OCI-LY7 (cell line): ENCODE measurements at regions not wholly inside any gene's neighbourhood (a gene's known extent, or its start where the extent isn't known, plus 50 kb on each side); places are given as distances from the start of the nearest gene placed in this dataset.

ENCODE experiments used
- BruUV-seq: library from RNA; stranded (reverse); fragments of 400-500 nt; replicated peaks from 2 replicates; lab custom pipeline; 2021; lab: Mats Ljungman, UMichigan
- CTCF ChIA-PET: fragments of 300-600 bp; sonication (Branson Sonifier 250); formaldehyde crosslinking; loops from one replicate; lab custom pipeline; 2022; ENCODE audit warnings: antibody characterized with exemption; ENCODE audit not compliant: unreplicated experiment; lab: Charles Lee
- POLR2A ChIA-PET: fragments of 300-600 bp; sonication (Branson Sonifier 250); formaldehyde crosslinking; loops from one replicate; lab custom pipeline; 2022; ENCODE audit warnings: antibody characterized with exemption; lab: Charles Lee
- DNase-seq: peaks from one replicate; pipeline ENCODE4 v3.0.0-alpha.2; 2015; ENCODE audit warnings: low spot score
- H2AFZ ChIP-seq: fragments of 200-600 bp; sonication (generic), shearing (Covaris generic); 2 replicates; pipeline ENCODE4 v1.6.1; 2014; ENCODE audit warnings: mild to moderate bottlenecking, antibody characterized with exemption, low read length, moderate library complexity
- H3K27ac ChIP-seq: fragments of 200-600 bp; sonication (generic); 2 replicates; pipeline ENCODE4 v1.5.1; 2014; ENCODE audit warnings: mixed run types, low read depth, mild to moderate bottlenecking, moderate library complexity, low read length, inconsistent platforms; ENCODE audit not compliant: poor library complexity, severe bottlenecking
- H3K36me3 ChIP-seq: fragments of 200-600 bp; sonication (generic); 2 replicates; pipeline ENCODE4 v1.6.1; 2014; ENCODE audit warnings: mild to moderate bottlenecking, antibody characterized with exemption, low read length, moderate library complexity, mixed read lengths; ENCODE audit not compliant: insufficient read depth
- H3K4me1 ChIP-seq: fragments of 200-600 bp; sonication (generic); 2 replicates; pipeline ENCODE4 v1.5.1; 2014; ENCODE audit warnings: mild to moderate bottlenecking, low read length; ENCODE audit not compliant: insufficient read depth, poor library complexity, severe bottlenecking
- H3K4me2 ChIP-seq: fragments of 200-600 bp; sonication (generic); 2 replicates; pipeline ENCODE4 v1.6.1; 2014; ENCODE audit warnings: mild to moderate bottlenecking, low read length
- H3K4me3 ChIP-seq: fragments of 200-600 bp; sonication (generic); 2 replicates; pipeline ENCODE4 v1.5.1; 2014; ENCODE audit warnings: mild to moderate bottlenecking, low read depth, low read length; ENCODE audit not compliant: poor library complexity, severe bottlenecking
- H3K79me2 ChIP-seq: fragments of 200-600 bp; sonication (generic); 2 replicates; pipeline ENCODE4 v1.6.1; 2016; ENCODE audit warnings: low read depth, mild to moderate bottlenecking, low read length, moderate library complexity, mixed read lengths; ENCODE audit not compliant: insufficient read depth
- H3K9me2 ChIP-seq: fragments of 200-600 bp; sonication (generic); 2 replicates; pipeline ENCODE4 v1.6.1; 2016; ENCODE audit warnings: mild to moderate bottlenecking, low read length, mixed read lengths; ENCODE audit not compliant: insufficient read depth
- H3K9me3 ChIP-seq: fragments of 200-600 bp; sonication (generic); 2 replicates; pipeline ENCODE4 v1.6.1; 2014; ENCODE audit warnings: mild to moderate bottlenecking, mixed run types, low read length, mixed read lengths
- H4K20me1 ChIP-seq: fragments of 200-600 bp; sonication (generic); 2 replicates; pipeline ENCODE4 v1.6.1; 2014; ENCODE audit warnings: mild to moderate bottlenecking, antibody characterized with exemption, low read length, moderate library complexity, mixed read lengths; ENCODE audit not compliant: insufficient read depth
- EZH2phosphoT487 ChIP-seq: fragments of 200-600 bp; sonication (generic); IDR thresholded peaks from 2 replicates; pipeline ENCODE4 v1.6.1; 2018; ENCODE audit warnings: low read depth, borderline replicate concordance, mild to moderate bottlenecking, mixed run types, antibody characterized with exemption, low read length, moderate library complexity, mixed read lengths
- intact Hi-C: fragments of 100-400 bp; cut with micrococcal nuclease; formaldehyde crosslinking; loops from one replicate; pipeline ENCODE4 v1.10.0; 2022; ENCODE audit not compliant: unreplicated experiment
- TF ChIP-seq, protein P1 (sequence below): fragments of 200-600 bp; sonication (generic); conservative IDR thresholded peaks from 2 replicates; pipeline ENCODE4 v1.5.1; 2014; ENCODE audit warnings: mild to moderate bottlenecking, antibody characterized with exemption, low read length, moderate library complexity, mixed read lengths

DNA sequence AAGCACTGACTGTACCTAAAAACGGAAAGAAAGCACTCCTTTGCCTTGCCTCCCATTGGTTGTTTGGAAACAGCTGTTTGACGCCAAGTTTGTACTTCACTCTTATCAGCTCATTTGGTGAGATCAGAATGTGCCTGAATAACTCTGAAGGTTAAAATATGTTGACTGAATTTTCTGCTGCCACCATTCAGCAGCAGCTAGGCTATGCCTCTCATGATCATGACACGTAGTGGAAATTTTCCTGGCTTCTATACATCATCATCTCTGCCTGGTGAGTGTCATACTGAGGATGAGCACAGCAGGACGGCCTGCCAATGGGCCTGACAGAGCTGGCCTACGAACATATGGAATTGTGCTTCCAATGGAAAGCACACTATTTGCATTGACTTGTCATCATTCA, 704.9 kb upstream of the CITED2 start:
- Histone ChIP-seq H3K4me1 (no peaks in the 10 kb centered on the region), H3K27ac (no peak overlapping the region), H4K20me1 (no peaks in the 10 kb centered on the region), H3K36me3 (no peaks in the 10 kb centered on the region), H3K9me2 (no peaks in the 10 kb centered on the region), H2AFZ (no peak overlapping the region), H3K4me3 (no peak overlapping the region), H3K4me2 (no peak overlapping the region), H3K79me2 (no peaks in the 10 kb centered on the region), H3K9me3 (no peaks in the 10 kb centered on the region)
- BruUV-seq: no TSS peak
- DNase-seq: no peak
- ChIA-PET CTCF (no interaction called here), POLR2A (interaction anchor here (0.8 to 0.9 kb wide), 2 partner anchors 61 to 523 kb away, joined by 4 read pairs; no protein-coding TSS in a partner anchor)
- intact Hi-C loops: no loop called here
- TF ChIP-seq EZH2phosphoT487: no peak
- TF ChIP-seq, protein P1, sequence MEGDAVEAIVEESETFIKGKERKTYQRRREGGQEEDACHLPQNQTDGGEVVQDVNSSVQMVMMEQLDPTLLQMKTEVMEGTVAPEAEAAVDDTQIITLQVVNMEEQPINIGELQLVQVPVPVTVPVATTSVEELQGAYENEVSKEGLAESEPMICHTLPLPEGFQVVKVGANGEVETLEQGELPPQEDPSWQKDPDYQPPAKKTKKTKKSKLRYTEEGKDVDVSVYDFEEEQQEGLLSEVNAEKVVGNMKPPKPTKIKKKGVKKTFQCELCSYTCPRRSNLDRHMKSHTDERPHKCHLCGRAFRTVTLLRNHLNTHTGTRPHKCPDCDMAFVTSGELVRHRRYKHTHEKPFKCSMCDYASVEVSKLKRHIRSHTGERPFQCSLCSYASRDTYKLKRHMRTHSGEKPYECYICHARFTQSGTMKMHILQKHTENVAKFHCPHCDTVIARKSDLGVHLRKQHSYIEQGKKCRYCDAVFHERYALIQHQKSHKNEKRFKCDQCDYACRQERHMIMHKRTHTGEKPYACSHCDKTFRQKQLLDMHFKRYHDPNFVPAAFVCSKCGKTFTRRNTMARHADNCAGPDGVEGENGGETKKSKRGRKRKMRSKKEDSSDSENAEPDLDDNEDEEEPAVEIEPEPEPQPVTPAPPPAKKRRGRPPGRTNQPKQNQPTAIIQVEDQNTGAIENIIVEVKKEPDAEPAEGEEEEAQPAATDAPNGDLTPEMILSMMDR: no peak

DNA sequence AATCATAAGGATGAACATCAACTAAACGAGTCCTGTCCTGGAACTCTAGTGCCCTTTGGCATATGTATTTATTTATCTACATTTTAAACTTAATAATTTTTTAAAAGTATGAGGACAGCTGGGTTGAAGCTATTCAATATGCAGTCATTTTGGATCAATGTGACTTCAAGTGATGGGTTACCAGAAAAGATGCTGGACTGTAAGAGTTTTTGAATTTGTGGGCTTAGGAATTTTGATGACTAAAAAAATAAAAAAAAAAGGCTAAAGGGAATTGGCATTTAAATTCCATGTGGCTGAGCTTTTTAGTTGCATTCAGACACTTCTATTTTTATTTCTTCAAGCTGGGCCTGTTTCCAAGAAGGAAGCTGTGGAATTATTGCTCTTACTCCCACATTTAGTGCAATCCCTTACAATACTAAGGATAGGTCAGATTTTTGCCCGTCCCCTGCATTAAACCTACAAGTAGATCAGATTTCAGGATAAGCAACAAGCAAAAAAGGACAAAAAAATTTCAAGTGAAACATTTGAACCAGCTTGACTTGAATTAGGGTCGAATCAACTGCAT, 704.2 kb upstream of the CITED2 start:
- intact Hi-C loops: no loop called here
- CTCF ChIA-PET: no interaction called here
- BruUV-seq: no TSS peak

More for the DNA sequence above, 704.2 kb upstream of the CITED2 start:
- Histone ChIP-seq H3K4me1 (no peaks in the 10 kb centered on the region), H3K4me3 (no peak overlapping the region), H3K9me2 (no peaks in the 10 kb centered on the region), H3K79me2 (no peaks in the 10 kb centered on the region), H3K36me3 (no peaks in the 10 kb centered on the region), H4K20me1 (no peaks in the 10 kb centered on the region), H3K27ac (no peak overlapping the region), H3K9me3 (no peaks in the 10 kb centered on the region), H3K4me2 (no peak overlapping the region), H2AFZ (no peak overlapping the region)
- no peak for DNase-seq
- POLR2A ChIA-PET: interaction anchor here (0.8 to 0.9 kb wide), 2 partner anchors 62 to 522 kb away, joined by 4 read pairs; no protein-coding TSS in a partner anchor
- TF ChIP-seq, protein P1: no peak
- TF ChIP-seq EZH2phosphoT487: no peak
